GM13977 (cell line): ENCODE measurements at regions not wholly inside any gene's neighbourhood (a gene's known extent, or its start where the extent isn't known, plus 50 kb on each side); places are given as distances from the start of the nearest gene placed in this dataset.

Experiments used
- DNase-seq: peaks from one replicate; pipeline ENCODE4 v3.0.0; 2012; ENCODE audit warnings: low spot score
- CTCF ChIP-seq: IDR thresholded peaks from 2 replicates; pipeline ENCODE4 v1.5.1; 2012; ENCODE audit warnings: mild to moderate bottlenecking, control low read depth; ENCODE audit not compliant: insufficient read depth; ENCODE audit errors: extremely low read depth, missing control alignments
- in situ Hi-C: fragments of 300-500 bp; cut with MboI; formaldehyde crosslinking; loops from one replicate; pipeline ENCODE4 v1.12.0; 2022; ENCODE audit warnings: low sequenced_read_pairs, low pct_unique_long_range_greater_than_20kb, mixed read lengths, inconsistent platforms; ENCODE audit not compliant: unreplicated experiment

DNA sequence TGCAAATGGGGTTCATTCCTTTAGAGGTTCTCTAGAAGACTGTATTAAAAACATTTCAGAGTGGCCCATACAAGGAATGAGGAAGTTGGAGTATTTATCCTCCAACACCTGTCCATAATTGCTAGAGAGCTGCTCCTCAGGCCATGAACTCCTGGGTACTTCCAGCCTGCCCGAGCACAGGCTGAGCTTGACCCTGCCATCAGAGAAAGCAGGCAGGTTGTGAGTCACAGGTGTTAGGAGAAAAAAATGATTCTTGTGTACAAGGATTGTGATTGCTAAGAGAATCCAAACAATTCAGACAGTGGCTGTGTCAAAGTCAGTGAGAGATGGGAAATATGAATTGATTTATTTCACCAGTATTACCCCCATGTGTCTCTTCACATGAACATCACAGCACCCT, 156.8 kb upstream of the GADL1 start:
- in situ Hi-C loops = no loop called here
- no peak for TF ChIP-seq CTCF
- DNase-seq = no peak

DNA sequence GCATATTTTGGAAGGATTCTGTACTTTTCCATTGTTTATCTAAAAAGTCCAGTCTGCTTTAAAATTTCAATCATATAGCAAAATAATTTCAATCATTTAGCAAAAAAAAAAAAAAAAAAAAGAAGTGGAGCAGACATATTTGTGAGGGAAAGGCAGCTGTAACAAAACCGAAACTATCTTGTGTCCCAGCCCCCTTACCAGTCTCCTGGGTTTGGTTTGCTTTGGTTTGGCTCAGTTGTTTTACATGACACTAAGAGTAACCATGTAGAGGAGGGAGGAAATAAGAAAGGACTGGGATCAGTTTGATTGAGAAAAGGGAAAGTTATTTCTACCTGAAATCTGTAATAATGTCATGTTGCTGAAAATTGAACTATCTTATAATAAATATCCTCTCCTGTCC, 158.8 kb upstream of the GADL1 start:
- DNase-seq = no peak
- in situ Hi-C loops = no loop called here
- no peak for TF ChIP-seq CTCF

DNA sequence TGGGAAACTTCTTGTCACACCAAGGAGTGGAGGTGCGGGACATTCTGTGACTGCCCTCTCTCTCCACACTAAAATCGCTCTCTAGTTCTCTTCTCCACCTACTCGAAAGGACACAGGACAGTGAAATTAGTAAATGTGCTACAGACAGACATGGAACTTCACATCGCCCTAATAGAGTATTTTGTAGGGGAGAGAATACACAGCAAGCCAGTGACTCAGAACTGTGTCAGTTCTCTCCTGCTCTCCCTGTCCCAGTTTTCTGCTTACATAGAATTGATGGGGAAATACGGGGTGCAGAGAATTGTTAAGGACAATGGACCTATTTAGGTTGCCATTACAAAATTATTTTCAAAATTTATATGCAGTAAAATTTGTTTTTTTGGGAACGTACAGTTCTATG, 159.6 kb upstream of the GADL1 start:
- no peak for TF ChIP-seq CTCF
- in situ Hi-C loops = no loop called here
- DNase-seq = no peak

GRCh38 chr3:31055757-31056156, 161.3 kb upstream of the GADL1 start:
- in situ Hi-C loops = no loop called here
- DNase-seq = no peak
- no peak for TF ChIP-seq CTCF

DNA sequence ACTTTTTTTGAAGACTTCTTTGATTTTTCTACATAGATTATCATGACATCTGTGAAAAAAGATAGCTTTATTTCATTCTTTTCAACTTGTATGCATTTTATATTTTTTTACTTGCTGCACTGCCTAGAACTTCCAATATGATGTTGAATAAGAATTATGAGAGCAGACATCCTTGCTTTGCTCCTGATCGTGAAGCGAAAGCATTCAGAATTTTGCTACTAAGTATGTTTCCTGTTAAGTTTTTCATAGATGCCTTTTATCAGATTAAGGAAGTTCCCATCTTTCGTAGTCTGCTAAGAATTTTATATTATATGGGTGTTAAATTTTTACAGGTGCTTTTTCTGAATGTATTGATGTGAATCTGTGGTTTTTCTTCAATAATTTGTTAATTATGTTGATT, 163.4 kb upstream of the GADL1 start:
- in situ Hi-C loops = no loop called here
- no peak for TF ChIP-seq CTCF
- no peak for DNase-seq

DNA sequence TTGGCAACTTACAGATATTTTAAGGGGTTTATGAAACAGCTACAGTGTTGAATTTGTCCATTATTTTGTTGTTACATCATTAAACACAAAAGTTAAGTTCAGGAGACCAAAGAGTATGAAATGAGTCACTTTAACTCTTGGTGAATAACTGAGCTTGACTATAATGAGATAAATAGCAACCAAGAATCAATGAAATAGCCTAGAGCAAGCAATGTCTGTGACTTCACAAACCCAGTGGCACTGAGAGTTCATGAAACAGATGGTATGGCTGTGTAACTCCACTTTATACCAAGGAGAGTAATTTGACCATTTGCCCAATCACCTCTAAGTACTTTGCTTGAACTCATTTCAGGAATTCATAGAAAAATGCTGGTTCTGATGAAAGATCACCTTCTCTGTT, 169.6 kb upstream of the GADL1 start:
- DNase-seq = no peak
- in situ Hi-C loops = no loop called here
- no peak for TF ChIP-seq CTCF

DNA sequence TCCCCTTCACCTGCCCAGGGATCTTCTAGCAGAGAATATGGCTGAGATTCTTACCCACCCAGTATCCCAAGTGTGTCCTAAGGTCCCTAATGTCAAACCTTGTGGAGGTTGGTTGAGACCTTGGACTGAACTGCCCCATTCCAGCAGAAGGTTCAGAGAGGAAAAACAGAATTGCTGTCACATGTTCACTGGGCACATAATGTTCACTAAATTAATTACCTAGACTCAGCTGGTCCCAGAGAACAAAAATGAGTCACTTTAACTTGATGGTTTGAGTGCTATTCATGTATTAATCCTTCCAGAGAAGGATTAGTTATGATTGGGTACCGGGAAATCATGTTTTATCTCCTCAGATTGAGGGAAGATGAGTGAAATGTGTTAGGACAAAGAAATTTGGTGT, 171.3 kb upstream of the GADL1 start:
- no peak for TF ChIP-seq CTCF
- DNase-seq = no peak
- in situ Hi-C loops = no loop called here
